CD4-positive, alpha-beta T cell treated with Interleukin-1 beta for 1 hour (primary cell): ENCODE measurements at regions not wholly inside any gene's neighbourhood (a gene's known extent, or its start where the extent isn't known, plus 50 kb on each side); places are given as distances from the start of the nearest gene placed in this dataset.

Experiments used
- DNase-seq, 2 donors: peaks; one replicate each; pipeline ENCODE4 v3.0.0-alpha.2; 2020 to 2022

- DNase-seq: no peak
These were observed 50.2 kb upstream of the CTAGE1 start for GRCh38 chr18:22467760-22468553.

- DNase-seq: no peak
These were observed 50.8 kb upstream of the CTAGE1 start for GRCh38 chr18:22468554-22468891.

- DNase-seq: no peak
These were observed 51.5 kb upstream of the CTAGE1 start for GRCh38 chr18:22469061-22469734.

DNA sequence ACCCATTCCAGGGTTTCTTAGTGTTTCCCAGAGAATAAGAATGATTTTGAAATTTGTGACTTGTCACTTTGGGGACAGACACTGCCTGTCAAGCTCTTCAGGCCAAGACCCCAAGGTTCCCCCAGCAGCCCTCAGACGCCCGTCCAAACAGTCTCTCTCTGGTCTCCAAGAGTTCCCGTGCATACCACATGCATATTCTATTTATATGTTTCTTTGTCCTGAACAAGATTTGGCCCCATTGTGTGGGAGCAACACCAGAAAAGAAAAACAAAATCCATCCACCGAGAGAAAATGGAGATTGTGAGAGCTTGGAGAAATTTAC, 52.2 kb upstream of the CTAGE1 start:
- DNase-seq: no peak

DNA sequence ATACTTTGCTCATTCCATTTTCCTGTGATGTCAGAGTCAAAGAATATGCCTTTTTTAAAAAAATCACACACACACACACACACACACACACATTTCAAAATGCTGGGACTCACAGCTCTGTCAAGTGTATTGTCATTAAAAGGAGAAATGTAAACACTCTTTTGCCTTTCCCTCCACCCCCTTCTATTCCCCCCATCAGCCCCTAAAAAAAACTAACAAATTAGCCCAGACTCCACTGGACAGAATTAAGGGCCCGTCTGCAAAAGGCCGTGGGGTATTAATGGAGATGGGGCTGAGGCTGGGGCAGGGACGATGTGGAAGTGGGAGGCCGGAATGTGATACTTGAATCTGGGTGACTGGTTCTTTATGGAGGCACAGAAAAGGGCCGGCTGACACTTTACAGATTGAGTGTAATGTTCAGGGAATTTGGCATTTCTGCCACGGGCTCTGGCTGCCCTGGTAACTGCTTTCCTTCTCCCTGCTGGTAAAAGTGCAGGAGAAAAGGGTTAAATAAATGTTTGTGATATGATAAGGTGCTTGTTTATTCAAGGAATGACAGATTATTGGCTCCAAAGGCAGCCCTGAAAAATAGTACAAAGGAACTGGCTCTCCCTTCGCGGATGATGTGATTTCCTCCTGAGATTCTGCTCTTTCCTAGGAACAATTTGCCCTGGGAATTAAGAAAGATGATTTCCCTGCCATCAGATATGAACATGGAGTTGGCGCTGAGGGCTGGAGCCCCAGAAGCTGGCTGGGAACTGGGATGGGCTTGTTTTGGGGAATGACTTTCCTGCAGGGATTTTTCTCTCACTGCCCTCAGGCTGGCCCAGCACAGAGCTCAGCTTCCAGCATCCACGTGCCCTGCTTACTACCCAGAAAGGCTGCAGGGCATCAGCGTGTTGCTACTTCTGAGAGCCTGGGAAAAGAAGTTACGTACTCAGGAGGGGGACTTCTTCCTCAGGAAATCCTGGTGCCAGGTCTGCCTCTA, 52.8 kb upstream of the CTAGE1 start:
- no peak for DNase-seq

GRCh38 chr18:22471546-22472131, 53.9 kb upstream of the CTAGE1 start:
- DNase-seq: no peak

DNA sequence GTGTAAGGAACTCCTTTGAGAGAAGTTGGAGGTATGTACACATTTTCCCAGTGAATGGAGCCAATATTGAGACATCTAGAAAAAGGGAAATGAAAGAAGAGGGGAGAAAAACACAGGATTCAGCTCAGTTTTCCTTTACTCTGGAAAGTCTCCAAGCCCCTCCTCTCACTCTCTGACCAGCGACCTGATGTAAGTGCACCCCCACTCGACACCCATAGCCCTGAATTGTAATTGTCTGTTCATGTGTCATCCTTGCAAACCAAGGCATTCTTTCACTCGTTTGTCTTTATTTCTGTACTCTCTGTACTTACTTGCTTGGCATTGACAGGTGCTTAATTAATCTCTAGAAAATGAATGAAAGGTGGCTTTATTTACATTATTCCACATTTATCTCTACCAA, 55.7 kb upstream of the CTAGE1 start:
- DNase-seq: no peak

DNA sequence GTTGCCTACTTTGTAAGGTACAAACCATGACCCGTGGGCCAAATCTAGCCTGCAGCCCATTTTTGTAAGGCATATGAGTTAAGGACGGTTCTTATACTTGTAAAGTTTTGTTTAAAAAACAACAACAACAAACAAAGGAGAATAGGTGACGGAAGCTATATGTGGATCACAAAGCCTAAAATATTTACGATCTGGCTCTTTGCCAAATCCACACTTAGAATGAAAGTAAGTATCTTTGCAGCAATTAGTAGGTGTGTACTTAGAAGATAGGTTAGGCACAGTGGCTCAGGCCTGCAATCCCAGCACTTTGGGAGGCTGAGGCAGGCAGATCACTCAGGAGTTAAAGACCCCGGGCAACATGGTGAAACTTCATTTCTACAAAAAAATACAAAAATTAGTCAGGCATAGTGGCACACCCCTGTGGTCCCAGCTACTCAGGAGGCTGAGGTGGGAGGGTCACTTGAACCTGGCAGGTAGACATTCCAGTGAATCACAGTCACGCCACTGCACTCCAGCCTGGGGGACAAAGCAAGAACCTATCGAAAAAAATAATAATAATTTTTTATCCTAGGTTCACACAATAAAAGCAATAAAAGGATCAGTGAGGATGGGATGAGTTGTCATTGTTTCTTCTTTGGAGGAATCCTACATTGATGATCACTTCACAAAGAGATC, 57.8 kb upstream of the CTAGE1 start:
- DNase-seq: no peak

DNA sequence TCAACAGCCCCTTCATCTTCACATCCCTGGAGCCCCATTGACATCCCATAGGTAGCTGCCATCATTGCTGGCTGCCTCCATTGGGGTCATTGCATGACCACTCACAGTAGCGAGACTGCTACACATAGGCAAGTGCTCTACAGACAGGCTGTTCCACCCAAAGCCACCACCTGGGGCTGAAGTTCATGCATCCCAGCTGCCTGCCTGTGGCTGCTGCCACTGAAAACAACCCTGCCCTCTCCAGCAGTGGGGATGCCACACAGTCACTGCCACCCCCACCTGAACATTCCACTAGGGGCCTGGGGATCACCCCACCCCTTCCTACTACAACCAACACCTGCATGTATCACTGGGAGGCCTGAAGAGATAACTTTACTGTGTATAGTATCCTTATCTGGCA, 59.5 kb upstream of the CTAGE1 start:
- DNase-seq: no peak

GRCh38 chr18:22482948-22483347, 65.2 kb upstream of the CTAGE1 start:
- no peak for DNase-seq

DNA sequence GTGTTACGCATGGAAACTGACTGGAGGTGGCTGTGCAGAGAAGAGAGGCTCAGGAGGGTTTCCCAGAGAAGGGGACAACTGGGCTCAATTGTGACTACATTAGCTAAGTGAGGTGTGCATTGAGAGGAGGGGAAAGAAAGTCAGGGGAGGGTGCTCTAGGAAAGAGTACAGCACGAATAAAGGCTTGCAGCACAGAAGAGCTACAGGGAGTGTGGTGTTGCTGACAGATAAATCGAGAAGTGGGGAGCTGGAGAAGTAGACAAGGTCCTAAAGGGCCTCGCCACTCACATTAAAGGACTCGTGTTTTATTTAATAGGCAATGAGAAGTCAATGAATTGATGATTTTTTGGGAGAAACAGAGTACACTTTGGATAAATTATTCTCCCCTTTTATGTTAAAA, 65.7 kb upstream of the CTAGE1 start:
- DNase-seq: no peak

- DNase-seq: no peak
These were observed 66.8 kb upstream of the CTAGE1 start for GRCh38 chr18:22484471-22484870.

DNA sequence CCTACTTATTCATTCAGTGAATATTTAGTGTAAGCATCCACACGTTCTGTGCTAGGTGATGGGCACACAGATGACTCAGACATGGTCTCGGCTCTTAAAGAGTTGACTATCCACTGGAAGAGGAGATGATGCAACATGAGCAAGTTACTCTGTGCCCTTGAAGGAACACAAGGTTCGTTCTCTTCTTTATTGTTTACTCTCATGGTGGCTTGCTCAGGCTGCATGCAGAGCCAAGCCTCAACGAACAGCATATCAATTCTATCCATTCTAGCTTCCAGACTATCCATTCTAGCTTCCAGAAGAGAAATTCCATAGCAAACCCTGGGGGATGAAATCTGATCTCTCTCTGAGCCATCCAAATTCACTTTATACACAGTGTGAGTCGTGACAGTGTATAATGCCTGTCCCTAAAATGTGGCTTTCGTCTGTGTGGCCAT, 68.1 kb upstream of the CTAGE1 start:
- DNase-seq: no peak

- DNase-seq: no peak
These were observed 69.0 kb upstream of the CTAGE1 start for GRCh38 chr18:22486667-22487066.

DNA sequence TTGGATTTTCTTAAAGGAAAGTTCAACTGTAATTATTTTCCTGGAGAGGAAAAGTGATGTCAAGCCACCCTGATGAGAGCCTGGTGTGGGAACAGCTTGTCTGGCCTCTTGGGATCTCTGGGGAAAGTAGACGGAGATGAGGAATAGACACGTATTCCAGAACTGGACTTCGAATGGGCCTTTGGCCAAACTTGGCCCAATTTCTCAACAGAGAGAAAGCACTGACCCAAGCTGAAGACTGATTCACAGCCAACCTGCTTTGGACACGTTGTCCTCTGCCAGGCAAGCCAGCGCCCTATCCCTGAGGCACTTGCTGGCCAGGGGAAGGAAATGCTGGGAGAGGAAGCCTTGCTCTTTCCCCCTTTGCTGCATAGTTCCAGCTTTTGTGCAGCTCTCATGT, 70.8 kb upstream of the CTAGE1 start:
- no peak for DNase-seq

DNA sequence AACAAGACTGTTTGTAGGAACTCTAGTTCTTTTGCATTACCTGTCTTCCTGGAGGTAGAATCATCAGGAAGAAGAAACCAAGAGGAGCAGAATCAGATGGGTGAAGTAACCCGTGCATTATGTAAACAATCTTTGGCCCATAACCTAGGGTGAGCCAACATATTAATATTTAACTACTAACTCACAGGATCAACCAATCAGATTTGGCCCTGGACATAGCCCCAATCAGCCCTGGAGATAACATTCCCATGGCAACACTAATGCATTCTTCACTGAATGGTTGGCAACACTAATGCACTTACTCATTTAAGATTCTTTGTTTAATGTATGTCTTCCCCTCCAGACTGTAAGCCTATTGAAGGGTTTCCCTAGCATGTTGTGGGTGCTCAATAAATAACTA, 72.0 kb upstream of the CTAGE1 start:
- DNase-seq: no peak

GRCh38 chr18:22490429-22490846, 72.7 kb upstream of the CTAGE1 start:
- DNase-seq: no peak

- no peak for DNase-seq
These were observed 75.5 kb upstream of the CTAGE1 start for GRCh38 chr18:22493255-22493654.

- no peak for DNase-seq
These were observed 76.2 kb upstream of the CTAGE1 start for GRCh38 chr18:22493940-22494339.

DNA sequence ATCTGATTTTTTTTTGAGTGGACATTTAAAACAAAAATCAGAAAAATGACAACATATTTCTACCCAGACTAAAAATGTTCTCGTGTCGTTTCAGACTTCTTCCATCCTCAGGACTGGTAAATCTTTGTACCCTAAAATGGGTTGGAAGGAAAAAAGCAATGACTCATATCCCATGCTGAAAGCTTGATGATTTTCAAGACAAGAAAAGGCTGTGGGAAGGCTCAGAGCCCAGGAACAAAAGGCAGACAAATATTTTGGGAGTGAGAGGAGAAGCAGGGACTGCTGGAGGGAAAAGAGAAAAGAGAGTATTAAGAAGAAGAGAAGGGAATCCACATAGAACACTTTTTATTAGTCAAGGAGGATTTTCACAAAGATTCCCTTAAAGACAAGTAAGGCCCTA, 77.1 kb upstream of the CTAGE1 start:
- DNase-seq: no peak

GRCh38 chr18:22499421-22499820, 81.7 kb upstream of the CTAGE1 start:
- no peak for DNase-seq

- no peak for DNase-seq
These were observed 86.1 kb upstream of the CTAGE1 start for GRCh38 chr18:22503803-22504202.
